ENCODE measurements at regions not wholly inside any gene's neighbourhood (a gene's known extent, or its start where the extent isn't known, plus 50 kb on each side); places are given as distances from the start of the nearest gene placed in this dataset.

GRCh38 chr10:128587689-128588088 lies 461.5 kb upstream of the MKI67 start:
- no peaks in the 10 kb centered on the region for H3K4me1 Mint-ChIP-seq (ENCODE audit: unreplicated experiment)
- no peak overlapping the region for H3K27ac Mint-ChIP-seq
- TF ChIP-seq, protein P1, sequence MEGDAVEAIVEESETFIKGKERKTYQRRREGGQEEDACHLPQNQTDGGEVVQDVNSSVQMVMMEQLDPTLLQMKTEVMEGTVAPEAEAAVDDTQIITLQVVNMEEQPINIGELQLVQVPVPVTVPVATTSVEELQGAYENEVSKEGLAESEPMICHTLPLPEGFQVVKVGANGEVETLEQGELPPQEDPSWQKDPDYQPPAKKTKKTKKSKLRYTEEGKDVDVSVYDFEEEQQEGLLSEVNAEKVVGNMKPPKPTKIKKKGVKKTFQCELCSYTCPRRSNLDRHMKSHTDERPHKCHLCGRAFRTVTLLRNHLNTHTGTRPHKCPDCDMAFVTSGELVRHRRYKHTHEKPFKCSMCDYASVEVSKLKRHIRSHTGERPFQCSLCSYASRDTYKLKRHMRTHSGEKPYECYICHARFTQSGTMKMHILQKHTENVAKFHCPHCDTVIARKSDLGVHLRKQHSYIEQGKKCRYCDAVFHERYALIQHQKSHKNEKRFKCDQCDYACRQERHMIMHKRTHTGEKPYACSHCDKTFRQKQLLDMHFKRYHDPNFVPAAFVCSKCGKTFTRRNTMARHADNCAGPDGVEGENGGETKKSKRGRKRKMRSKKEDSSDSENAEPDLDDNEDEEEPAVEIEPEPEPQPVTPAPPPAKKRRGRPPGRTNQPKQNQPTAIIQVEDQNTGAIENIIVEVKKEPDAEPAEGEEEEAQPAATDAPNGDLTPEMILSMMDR (conservative IDR thresholded peaks at IDR 0.05) = no peak
- no peak for DNase-seq (ENCODE audit: extremely low spot score, unreplicated experiment)
- peaks cover 10% of the 10 kb centered on the region for H3K27me3 Mint-ChIP-seq
- H3K9me3 Mint-ChIP-seq = peaks cover 10% of the 10 kb centered on the region
- H3K4me3 Mint-ChIP-seq = no peak overlapping the region
- H3K36me3 Mint-ChIP-seq = no peaks in the 10 kb centered on the region

DNA sequence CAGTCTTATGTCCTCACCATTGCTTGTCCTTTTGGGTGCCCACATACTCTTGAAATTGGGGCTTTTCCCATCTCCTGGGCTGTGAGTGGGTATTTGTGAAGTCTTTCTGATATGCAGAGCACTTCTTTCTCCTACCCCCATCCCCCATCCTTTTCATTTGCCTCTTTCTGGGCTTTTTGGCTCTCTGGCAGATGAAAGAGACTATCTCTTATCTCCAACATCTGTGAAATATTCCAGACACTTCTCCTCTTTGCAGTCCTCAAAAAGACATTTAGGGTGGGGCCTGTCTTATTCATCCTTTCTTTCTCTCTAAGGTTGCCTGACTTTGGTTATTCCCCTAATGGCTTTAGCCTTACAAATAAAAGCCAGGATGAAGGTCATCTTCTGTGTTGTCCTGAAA lies 462.2 kb upstream of the MKI67 start:
- Mint-ChIP-seq H3K4me3 (no peak overlapping the region), H3K9me3 (peaks cover 8% of the 10 kb centered on the region), H3K27me3 (peaks cover 3% of the 10 kb centered on the region), H3K27ac (no peak overlapping the region), H3K4me1 (ENCODE audit: unreplicated experiment) (no peaks in the 10 kb centered on the region), H3K36me3 (no peaks in the 10 kb centered on the region)
- no peak for DNase-seq (ENCODE audit: extremely low spot score, unreplicated experiment)
- TF ChIP-seq, protein P1 (conservative IDR thresholded peaks at IDR 0.05) = no peak

GRCh38 chr10:128594688-128595087 lies 468.5 kb upstream of the MKI67 start:
- no peak overlapping the region for H3K4me3 Mint-ChIP-seq
- no peak overlapping the region for H3K27ac Mint-ChIP-seq
- no peaks in the 10 kb centered on the region for H3K27me3 Mint-ChIP-seq
- no peak for DNase-seq (ENCODE audit: extremely low spot score, unreplicated experiment)
- H3K4me1 Mint-ChIP-seq (ENCODE audit: unreplicated experiment) = no peaks in the 10 kb centered on the region
- TF ChIP-seq, protein P1 (conservative IDR thresholded peaks at IDR 0.05) = no peak
- no peaks in the 10 kb centered on the region for H3K36me3 Mint-ChIP-seq
- peaks cover 6% of the 10 kb centered on the region for H3K9me3 Mint-ChIP-seq

DNA sequence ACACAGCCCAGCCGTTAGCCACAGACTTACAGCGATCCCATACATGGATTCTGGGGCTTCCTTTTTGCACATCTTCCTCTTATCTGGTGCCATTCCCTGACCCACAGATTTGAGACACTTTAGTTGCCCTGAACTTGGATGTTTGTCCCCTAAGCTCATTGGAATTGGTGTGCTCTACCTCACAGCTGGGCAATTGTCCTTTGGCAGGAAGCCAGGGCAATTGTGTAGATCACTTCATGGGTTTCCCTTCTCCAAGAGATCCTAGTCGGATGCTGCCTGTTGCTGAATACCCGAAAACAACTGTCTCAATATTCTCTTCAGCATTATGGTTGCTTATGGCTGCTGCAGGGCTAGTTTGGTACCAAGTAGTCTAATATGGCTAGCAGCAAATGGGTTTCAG lies 470.7 kb upstream of the MKI67 start:
- Mint-ChIP-seq H3K27ac (no peak overlapping the region), H3K27me3 (no peaks in the 10 kb centered on the region), H3K4me1 (ENCODE audit: unreplicated experiment) (no peaks in the 10 kb centered on the region), H3K36me3 (no peaks in the 10 kb centered on the region), H3K9me3 (peaks cover 6% of the 10 kb centered on the region), H3K4me3 (no peak overlapping the region)
- no peak for DNase-seq (ENCODE audit: extremely low spot score, unreplicated experiment)
- TF ChIP-seq, protein P1 (conservative IDR thresholded peaks at IDR 0.05) = no peak

DNA sequence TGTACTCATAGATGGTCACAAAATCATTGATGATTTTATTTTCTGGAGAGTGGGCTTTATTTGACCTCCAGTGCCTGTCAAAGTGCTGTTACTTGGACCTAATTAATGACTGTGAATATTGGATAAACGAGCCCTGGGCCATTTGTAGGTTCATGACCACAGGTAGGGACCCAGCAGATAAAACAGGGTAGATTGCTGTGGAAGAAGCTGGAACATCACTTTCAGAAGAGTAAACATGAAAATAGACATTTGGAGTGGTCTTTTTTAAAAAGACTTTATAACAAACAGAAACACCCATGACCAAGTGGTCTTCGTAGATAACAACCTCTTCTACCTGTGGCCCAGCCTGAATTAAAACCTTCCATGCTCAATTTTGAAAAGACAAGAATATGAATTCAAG lies 472.8 kb upstream of the MKI67 start:
- DNase-seq (ENCODE audit: extremely low spot score, unreplicated experiment) = no peak
- Mint-ChIP-seq H3K36me3 (no peaks in the 10 kb centered on the region), H3K9me3 (peaks cover 6% of the 10 kb centered on the region), H3K27me3 (no peaks in the 10 kb centered on the region), H3K4me3 (no peak overlapping the region), H3K4me1 (ENCODE audit: unreplicated experiment) (no peaks in the 10 kb centered on the region), H3K27ac (no peak overlapping the region)
- TF ChIP-seq, protein P1 (conservative IDR thresholded peaks at IDR 0.05) = no peak

DNA sequence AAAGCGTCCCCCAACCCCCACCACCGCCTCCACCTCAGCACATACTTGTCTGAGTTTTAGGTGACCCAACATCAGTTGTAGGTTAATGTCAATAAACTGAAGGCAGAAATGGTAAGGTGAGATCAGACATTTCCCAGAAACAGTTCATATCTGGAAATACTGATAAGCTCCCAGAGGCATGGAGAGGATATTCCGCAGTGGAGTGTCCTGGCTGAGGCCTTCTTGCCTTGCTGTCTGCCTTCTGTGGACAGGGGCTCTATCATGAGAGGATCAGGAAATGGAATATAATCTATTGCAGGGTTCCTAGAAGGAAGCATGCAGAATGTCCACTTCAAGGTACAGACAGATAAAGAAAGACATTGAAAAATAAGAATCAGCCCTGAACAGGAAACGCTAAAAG lies 473.3 kb upstream of the MKI67 start:
- Mint-ChIP-seq H3K36me3 (no peaks in the 10 kb centered on the region), H3K27me3 (no peaks in the 10 kb centered on the region), H3K27ac (no peak overlapping the region), H3K4me3 (peak overlapping the region; percentile 7), H3K9me3 (peaks cover 6% of the 10 kb centered on the region), H3K4me1 (ENCODE audit: unreplicated experiment) (no peaks in the 10 kb centered on the region)
- TF ChIP-seq, protein P1 (conservative IDR thresholded peaks at IDR 0.05) = no peak
- no peak for DNase-seq (ENCODE audit: extremely low spot score, unreplicated experiment)

Data from type B pancreatic cell (in vitro differentiated cells).